ENCODE measurements at regions not wholly inside any gene's neighbourhood (a gene's known extent, or its start where the extent isn't known, plus 50 kb on each side); places are given as distances from the start of the nearest gene placed in this dataset.

DNA sequence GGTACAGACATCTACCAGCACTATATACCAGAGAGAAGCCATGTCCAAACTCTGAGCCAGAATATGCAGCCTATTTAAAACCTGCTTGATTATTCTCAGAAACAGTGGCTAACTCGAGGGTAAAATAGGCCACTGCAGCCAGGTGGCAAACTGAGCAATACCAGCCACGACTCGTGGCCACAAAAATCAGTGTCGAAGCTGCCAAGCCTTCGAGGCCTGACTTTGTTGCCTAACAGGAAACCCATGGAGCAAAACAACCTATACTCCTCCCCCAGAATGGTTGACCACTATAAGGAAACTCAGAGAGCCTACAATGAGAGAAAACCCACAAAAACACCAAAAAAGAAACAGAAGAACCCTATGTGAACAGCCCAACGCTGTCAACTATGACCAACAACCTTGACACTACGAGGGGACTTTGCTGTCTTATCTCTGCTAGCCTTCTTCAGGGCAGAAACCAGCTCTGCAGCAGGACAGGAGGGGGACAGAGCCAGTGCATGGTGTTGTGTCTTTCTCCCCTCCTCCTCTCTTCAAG is 133.8 kb downstream of the TMEM174 start:
- DNase-seq = no peak

DNA sequence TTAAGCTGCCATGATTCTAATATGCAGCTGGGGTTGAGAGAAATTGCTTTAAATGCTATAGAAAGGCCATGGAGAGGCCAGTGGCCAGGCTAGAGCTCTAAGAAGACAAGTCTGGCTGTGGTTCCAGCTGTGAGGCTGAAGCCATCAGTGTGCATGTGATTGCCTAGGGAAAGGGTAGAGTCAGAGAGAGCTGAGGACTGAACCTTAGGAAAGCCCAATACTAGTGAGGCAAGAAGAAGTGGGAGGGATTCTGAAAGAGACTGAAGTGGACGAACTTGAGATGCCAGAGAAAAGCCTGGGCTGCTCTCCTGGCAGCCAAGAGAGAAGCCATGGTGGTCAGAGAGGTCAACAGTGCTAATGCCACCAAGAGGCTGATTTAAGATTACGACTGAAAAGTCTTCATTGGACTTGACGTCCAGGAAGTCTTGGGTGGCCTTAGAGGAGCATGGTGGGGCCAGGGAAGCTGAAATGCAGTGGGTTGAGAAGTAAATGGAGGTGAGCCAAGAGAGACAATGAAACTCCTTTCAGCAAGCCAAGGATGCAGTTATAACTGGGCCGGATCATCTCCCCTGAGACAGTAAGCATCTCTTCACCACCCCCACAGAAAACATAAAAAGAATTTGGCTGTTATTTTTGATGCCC is 133.2 kb downstream of the TMEM174 start:
- DNase-seq = no peak

GRCh38 chr5:73305386-73305785 is 132.4 kb downstream of the TMEM174 start:
- DNase-seq = no peak

DNA sequence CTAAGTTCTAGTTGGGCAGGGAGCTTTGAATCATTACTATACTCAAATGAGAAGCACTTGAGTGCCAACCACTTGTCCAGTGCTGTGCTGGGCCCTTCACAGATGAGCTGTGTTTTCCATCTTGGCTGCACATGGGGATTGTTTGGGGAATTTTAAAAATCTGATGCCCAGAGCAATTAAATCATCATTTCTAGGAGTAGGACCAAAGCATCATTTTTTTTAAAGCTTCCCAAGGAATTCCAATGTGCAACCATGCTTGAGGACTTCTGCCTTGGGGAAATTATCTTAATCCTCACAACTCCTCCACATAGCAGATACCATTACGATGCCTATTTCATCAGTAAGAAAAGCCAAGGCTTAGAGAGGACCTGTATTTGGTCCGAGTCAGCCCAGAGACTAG is 131.4 kb downstream of the TMEM174 start:
- no peak for DNase-seq

DNA sequence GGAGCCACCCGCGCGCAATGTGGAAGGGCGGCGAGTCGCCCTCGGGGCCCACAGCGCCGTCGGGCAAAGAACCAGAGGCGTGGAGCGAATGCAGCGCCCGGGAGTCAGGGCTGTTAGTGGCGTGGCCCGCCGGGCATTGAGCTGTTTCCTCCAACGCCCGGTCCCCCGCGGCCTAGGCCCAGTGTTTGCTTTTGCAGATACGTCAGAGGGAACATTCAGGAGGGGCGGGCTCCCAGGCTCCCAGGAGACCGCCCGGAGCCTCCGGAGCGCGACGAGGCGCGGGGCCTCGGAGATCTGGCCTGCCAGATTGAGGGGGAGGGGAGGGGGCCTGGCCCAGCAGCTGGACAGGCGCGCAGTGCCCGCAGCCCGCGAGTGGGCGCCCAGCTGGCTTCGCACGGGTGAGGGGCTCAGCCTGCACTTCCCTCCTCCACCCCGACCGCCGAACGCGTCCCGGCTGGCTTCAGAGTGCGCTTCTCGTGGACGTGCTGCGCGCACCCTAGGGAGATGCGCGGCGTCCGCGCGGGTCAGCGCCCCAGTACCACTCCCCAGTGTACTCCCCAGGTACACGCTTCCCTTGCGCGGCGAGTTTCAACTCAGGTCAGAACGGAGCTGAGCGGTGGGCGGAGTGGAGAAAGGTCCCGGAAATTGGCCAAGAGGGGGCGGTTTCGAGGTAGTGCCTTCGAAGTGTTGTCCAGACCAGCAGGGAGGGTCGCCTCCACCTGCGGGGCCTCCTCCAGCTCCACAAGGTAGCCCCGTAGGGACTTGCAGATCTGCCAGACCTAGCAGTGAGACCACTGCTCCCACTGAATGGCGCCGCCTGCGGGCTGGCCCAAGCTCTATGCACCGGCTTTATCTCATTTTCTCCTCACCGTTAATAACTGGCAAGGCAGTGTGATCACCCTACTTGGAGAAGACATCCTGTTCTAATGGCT is 130.4 kb downstream of the TMEM174 start:
- no peak for DNase-seq

- DNase-seq = no peak
Observed at GRCh38 chr5:73302797-73303147, 129.8 kb downstream of the TMEM174 start.

DNA sequence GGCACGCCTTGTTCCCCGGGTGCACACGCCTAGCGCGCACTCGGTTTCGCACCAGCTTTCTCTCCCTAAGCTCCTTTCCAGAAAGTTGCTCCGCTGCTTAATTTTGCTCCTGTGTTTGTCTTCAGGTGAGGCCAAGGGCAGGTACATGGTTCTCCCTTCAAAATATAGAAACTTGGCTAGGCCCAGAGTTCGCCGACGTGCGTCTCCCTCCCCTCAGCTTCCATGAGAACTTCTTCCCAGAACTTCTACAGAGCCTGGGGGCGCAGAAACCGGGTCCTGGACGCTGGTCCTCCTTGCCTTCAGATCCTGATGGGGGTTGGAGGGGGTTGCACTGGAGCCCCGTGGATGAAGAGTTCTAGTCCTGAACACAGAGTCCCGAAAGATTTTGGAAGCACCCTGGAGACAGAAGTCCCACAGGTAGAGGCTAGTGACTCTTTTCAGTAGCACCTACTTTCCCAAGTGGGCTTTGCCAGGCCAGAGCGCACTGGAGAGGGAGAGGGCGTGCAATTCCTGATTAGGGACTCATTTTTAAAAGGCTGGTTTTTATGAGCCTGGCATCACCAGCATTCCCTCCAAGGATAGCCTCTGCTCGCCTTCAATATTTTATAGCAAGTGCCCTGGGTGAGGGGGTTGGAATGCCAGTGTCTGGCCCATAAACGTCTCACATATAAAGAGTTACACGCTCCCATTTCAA is 128.4 kb downstream of the TMEM174 start:
- DNase-seq = no peak

DNA sequence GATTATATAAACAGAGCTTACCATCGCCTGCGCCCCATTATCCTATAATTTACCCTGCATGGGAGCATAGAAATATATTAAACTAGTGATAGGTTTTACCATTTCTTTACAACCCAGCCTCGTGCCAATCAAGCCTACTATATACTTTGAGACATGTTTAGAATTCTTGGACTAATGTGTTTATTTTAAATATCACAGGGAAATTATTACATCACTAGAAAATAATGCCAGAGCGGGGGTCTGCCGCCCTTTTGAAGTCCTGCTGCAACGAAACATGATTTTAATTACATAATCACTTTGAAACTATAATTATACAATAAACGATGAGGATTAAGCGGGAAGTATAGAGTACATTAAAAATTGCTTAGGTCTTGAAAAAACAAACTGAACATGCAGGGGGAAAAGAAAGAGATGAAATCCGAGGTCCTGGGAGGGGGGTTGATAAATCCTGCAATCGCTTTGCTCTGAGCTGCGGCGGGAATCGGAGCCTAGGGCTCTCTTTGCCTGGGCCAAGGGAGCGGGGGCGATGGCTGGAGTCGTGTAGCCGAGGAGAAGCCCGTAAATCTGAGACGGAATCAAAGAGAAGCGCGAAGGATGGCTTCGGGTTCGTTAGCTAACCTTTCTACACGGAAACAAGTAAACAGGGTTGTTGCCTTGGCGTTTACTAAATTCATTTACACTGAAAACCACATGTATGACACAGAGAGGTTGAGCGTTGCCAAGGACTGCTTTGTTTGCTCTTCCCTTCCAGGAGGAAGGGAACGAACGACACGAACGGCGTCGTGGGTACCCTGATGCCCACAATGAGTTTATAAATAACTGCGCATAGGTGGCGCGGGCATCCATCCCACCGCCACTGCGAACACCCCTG is 127.6 kb downstream of the TMEM174 start:
- DNase-seq = no peak

DNA sequence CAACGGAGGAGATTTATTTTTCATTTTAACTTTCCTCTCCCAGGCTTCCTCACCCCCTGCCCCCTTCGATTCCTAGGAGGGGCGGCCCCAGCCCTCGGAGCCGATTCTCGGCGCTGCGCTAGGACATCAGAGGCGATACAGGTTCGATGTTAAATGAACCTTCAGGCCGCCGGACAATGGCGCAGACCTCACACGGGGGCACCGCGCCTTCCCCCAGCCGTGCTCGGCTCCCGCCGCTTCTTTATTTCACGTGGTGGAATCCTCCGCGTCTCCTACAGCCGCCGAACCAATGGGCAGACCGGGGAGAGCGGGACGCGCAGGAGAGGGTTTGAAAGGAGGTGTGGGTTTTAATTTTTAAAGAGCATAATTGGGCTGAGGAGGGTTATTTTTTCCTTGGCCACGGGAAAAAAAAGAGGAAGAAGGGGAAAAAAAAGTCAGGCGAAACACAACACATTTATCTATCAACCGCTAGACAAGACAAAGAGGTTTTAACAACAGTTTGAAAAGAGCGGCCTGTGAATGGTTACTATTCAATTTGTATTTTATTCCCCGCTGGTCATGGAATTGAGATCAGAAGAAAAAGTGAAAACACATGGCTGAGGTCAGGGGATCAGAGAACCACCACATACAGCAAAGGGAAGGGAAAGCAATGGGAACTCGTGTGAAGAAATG is 126.8 kb downstream of the TMEM174 start:
- no peak for DNase-seq

- no peak for DNase-seq
Observed at GRCh38 chr5:73298772-73299630, 126.0 kb downstream of the TMEM174 start.

- DNase-seq = no peak
Observed at GRCh38 chr5:73298251-73298771, 125.3 kb downstream of the TMEM174 start.

GRCh38 chr5:73297430-73297829 is 124.4 kb downstream of the TMEM174 start:
- DNase-seq = no peak

DNA sequence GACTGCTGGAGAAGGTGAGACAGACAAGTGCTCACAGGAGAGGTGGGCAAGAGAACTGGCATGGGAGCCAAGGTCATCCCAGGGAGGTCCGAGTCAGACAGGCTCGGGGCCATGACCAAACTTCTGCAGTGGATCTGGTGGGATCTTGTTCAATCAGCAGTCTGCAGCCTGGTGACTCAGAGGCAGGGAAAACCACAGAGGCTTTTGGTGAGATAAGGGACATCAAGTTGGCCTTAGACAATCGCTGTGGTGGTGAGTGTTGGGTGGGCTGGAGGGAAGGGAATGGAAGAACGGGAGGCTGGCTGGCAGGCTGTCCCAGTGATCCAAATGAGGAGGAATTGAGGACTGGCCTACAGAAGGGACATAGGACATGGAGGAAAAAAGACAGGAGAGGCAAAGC is 123.8 kb downstream of the TMEM174 start:
- no peak for DNase-seq

DNA sequence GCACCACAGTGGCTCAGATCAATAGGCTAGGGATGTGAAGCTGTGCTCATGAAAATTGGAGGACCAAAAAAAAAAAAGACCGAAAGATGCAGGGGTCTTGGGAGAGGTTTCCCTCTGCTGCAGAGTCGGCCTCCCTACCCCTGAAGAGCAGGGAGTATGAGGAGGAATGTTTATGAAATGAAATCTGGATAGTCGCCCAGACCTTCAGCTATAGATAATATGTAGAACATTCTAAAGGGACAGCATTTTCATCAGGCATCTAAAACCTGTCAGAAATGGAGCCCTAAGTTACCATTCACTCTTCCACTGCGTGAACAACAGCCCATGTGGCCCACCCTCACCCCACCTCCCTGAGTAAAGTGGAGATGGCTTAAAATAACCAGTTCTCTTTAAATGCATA is 122.9 kb downstream of the TMEM174 start:
- no peak for DNase-seq

DNA sequence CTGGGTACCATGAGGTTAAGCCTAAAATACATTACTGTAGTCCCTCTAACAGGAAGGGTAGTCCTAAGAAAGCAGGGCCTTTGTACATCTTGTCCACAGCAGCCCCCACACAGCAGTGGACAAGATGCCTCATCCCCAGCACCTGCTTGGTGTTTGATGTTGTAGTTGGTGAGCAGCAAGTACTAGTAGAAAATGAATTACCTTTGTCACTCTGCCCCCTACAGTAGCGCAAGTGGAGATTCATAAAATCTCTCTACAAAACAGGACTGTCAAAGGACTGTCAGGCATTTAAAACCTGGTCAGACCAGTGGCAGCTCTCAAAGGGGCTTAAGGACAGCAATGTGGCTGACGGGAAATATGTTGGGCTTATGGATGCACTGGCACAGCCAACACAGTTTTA is 122.5 kb downstream of the TMEM174 start:
- peak; percentile 24 for DNase-seq

DNA sequence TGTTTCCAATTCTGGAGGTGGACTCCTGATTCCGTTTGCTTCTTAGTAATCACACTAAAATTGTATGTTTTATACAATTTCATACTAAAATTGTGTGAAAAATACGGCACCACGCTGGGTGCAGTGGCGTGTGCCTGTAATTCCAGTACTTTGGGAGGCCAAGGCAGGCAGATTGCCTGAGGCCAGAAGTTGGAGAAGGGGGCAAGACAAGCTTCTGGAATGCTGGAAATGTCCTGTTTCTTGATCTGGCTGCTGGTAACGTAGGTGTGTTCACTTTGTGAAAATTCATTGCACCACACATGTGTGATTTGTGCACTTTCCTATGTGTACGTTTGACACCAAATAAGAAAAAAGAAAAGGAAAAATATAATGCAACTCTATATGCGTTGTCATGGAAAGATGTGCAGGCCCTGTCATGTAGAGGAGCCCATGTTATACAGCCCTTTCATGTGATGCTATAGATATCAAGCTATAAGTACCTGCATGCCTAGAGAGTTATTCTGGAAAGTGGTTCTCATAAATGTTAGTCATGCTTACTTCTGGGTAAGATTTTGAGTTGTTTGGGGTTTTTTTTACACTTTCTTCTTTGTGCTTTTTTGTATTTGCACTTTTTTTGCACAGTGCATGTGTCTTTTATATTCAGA is 119.9 kb downstream of the TMEM174 start:
- DNase-seq = no peak

- DNase-seq = no peak
Observed at GRCh38 chr5:73291873-73292272, 118.9 kb downstream of the TMEM174 start.

GRCh38 chr5:73290242-73290641 is 117.2 kb downstream of the TMEM174 start:
- DNase-seq = no peak

GRCh38 chr5:73288803-73289720 is 116.1 kb downstream of the TMEM174 start:
- no peak for DNase-seq

Data from NCI-H1694 (cell line).